ENCODE measurements at regions not wholly inside any gene's neighbourhood (a gene's known extent, or its start where the extent isn't known, plus 50 kb on each side); places are given as distances from the start of the nearest gene placed in this dataset.

DNA sequence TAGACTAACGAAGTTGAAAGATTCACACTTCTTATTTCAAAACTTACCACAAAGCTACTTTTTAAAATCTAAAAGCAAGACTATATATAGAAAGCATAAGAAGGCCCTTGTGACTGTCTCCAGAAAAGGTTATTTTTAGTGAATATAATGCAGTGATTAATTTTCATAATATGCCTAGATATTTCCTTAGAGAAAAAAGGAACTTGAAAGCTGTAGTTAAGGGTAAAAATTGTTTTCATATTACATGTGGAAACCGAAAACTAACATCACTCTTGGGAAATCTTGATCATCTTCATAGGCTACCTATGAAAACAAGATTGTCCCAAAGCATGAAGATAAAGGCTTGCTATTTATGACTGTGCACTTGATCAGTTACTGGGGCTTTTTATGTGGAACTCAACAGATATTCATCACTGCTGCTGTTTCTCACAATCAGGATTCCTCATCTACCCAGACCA lies 223.2 kb downstream of the SH2D4B start:
- Histone ChIP-seq H3K27ac (ENCODE audit: low read depth, low read length) (no peak overlapping the region), H3K4me3 (ENCODE audit: extremely low read depth in 1 of 4, insufficient read depth in 2 of 4, low read depth in 3 of 4, low read length in 4 of 4) (no peak overlapping the region), H3K4me2 (ENCODE audit: insufficient read depth in 1 of 2, low read depth in 2 of 2, low read length in 2 of 2) (no peak overlapping the region), H4K20me1 (replicated peaks in 1 of 2; ENCODE audit: control insufficient read depth in 1 of 2, insufficient read depth in 2 of 2, low read length in 2 of 2) (no peaks in the 10 kb centered on the region), H3K36me3 (ENCODE audit: control insufficient read depth in 2 of 4, insufficient read depth in 4 of 4, low read length in 3 of 4) (no peaks in the 10 kb centered on the region), H3K4me1 (replicated peaks in 1 of 4; ENCODE audit: control insufficient read depth in 3 of 4, insufficient read depth in 4 of 4, low read length in 3 of 4) (no peaks in the 10 kb centered on the region), H2BK15ac (ENCODE audit: low read length) (no peak overlapping the region), H2BK20ac (ENCODE audit: low read length) (no peak overlapping the region), H2BK5ac (ENCODE audit: low read depth, low read length) (no peak overlapping the region), H2BK120ac (replicated peaks; ENCODE audit: low read depth, low read length) (no peak overlapping the region), H4K5ac (ENCODE audit: insufficient read length, low read depth, low read length) (no peak overlapping the region), H3K18ac (ENCODE audit: extremely low read depth, low read length) (no peak overlapping the region), H3K23me2 (ENCODE audit: low read depth, low read length) (no peaks in the 10 kb centered on the region), H3K56ac (replicated peaks; ENCODE audit: insufficient read length, low read depth, low read length) (no peak overlapping the region), H3K14ac (ENCODE audit: insufficient read length) (no peak overlapping the region), H3K23ac (ENCODE audit: insufficient read length) (no peak overlapping the region), H3K9ac (replicated peaks in 1 of 4; ENCODE audit: extremely low read depth in 1 of 4, low read depth in 3 of 4, low read length in 3 of 4) (no peak overlapping the region), H3K79me2 (ENCODE audit: control insufficient read depth in 1 of 2, insufficient read depth in 2 of 2, low read length in 2 of 2) (no peaks in the 10 kb centered on the region), H3K9me3 (ENCODE audit: insufficient read depth in 2 of 2, low read depth in 1 of 2, low read length in 1 of 2) (no peaks in the 10 kb centered on the region; a peak in 1 of 4 replicates), H2AFZ (ENCODE audit: low read length) (no peak overlapping the region), H2AK5ac (ENCODE audit: low read depth, low read length) (no peak overlapping the region), H2BK12ac (ENCODE audit: low read depth, low read length) (no peak overlapping the region), H3K27me3 (replicated peaks in 1 of 4; ENCODE audit: control insufficient read depth in 3 of 4, extremely low read depth in 1 of 4, insufficient read depth in 3 of 4, low read length in 3 of 4) (no peaks in the 10 kb centered on the region), H4K8ac (ENCODE audit: extremely low read depth, insufficient read depth, low read length) (no peak overlapping the region), H3K79me1 (ENCODE audit: low read depth, low read length) (no peaks in the 10 kb centered on the region), H4K91ac (replicated peaks; ENCODE audit: insufficient read length, low read length) (no peak overlapping the region), H3K4ac (replicated peaks; ENCODE audit: insufficient read length, low read depth, low read length) (no peak overlapping the region)
- TF ChIP-seq, protein P1, sequence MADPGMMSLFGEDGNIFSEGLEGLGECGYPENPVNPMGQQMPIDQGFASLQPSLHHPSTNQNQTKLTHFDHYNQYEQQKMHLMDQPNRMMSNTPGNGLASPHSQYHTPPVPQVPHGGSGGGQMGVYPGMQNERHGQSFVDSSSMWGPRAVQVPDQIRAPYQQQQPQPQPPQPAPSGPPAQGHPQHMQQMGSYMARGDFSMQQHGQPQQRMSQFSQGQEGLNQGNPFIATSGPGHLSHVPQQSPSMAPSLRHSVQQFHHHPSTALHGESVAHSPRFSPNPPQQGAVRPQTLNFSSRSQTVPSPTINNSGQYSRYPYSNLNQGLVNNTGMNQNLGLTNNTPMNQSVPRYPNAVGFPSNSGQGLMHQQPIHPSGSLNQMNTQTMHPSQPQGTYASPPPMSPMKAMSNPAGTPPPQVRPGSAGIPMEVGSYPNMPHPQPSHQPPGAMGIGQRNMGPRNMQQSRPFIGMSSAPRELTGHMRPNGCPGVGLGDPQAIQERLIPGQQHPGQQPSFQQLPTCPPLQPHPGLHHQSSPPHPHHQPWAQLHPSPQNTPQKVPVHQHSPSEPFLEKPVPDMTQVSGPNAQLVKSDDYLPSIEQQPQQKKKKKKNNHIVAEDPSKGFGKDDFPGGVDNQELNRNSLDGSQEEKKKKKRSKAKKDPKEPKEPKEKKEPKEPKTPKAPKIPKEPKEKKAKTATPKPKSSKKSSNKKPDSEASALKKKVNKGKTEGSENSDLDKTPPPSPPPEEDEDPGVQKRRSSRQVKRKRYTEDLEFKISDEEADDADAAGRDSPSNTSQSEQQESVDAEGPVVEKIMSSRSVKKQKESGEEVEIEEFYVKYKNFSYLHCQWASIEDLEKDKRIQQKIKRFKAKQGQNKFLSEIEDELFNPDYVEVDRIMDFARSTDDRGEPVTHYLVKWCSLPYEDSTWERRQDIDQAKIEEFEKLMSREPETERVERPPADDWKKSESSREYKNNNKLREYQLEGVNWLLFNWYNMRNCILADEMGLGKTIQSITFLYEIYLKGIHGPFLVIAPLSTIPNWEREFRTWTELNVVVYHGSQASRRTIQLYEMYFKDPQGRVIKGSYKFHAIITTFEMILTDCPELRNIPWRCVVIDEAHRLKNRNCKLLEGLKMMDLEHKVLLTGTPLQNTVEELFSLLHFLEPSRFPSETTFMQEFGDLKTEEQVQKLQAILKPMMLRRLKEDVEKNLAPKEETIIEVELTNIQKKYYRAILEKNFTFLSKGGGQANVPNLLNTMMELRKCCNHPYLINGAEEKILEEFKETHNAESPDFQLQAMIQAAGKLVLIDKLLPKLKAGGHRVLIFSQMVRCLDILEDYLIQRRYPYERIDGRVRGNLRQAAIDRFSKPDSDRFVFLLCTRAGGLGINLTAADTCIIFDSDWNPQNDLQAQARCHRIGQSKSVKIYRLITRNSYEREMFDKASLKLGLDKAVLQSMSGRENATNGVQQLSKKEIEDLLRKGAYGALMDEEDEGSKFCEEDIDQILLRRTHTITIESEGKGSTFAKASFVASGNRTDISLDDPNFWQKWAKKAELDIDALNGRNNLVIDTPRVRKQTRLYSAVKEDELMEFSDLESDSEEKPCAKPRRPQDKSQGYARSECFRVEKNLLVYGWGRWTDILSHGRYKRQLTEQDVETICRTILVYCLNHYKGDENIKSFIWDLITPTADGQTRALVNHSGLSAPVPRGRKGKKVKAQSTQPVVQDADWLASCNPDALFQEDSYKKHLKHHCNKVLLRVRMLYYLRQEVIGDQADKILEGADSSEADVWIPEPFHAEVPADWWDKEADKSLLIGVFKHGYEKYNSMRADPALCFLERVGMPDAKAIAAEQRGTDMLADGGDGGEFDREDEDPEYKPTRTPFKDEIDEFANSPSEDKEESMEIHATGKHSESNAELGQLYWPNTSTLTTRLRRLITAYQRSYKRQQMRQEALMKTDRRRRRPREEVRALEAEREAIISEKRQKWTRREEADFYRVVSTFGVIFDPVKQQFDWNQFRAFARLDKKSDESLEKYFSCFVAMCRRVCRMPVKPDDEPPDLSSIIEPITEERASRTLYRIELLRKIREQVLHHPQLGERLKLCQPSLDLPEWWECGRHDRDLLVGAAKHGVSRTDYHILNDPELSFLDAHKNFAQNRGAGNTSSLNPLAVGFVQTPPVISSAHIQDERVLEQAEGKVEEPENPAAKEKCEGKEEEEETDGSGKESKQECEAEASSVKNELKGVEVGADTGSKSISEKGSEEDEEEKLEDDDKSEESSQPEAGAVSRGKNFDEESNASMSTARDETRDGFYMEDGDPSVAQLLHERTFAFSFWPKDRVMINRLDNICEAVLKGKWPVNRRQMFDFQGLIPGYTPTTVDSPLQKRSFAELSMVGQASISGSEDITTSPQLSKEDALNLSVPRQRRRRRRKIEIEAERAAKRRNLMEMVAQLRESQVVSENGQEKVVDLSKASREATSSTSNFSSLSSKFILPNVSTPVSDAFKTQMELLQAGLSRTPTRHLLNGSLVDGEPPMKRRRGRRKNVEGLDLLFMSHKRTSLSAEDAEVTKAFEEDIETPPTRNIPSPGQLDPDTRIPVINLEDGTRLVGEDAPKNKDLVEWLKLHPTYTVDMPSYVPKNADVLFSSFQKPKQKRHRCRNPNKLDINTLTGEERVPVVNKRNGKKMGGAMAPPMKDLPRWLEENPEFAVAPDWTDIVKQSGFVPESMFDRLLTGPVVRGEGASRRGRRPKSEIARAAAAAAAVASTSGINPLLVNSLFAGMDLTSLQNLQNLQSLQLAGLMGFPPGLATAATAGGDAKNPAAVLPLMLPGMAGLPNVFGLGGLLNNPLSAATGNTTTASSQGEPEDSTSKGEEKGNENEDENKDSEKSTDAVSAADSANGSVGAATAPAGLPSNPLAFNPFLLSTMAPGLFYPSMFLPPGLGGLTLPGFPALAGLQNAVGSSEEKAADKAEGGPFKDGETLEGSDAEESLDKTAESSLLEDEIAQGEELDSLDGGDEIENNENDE (IDR thresholded peaks at IDR 0.05; ENCODE audit: insufficient replicate concordance, low read length): no peak
- 86% methylated on average over 2 of the region's 2 CpGs; no CpG with 5 or more reads in 1 of the 2 experiments for WGBS, 2 experiments (ENCODE audit: extremely low coverage in 1 of 2, insufficient coverage in 1 of 2, insufficient read length in 1 of 2, insufficient replicate concordance in 2 of 2, low coverage in 1 of 2, low lambda C conversion rate in 2 of 2, missing lambda C conversion rate in 1 of 2)
- POLR2A ChIA-PET (ENCODE audit: partially characterized antibody): no interaction called here
- FAIRE-seq (no peak), DNase-seq (ENCODE audit: low read depth in 1 of 2, low spot score in 2 of 2) (no peak)
- CTCF ChIA-PET (ENCODE audit: partially characterized antibody): interaction anchor here (1.1 kb wide), 1 partner anchor 96 kb away, joined by 4 read pairs; no protein-coding TSS in a partner anchor
